Keratinocyte (primary cell): ENCODE measurements at regions not wholly inside any gene's neighbourhood (a gene's known extent, or its start where the extent isn't known, plus 50 kb on each side); places are given as distances from the start of the nearest gene placed in this dataset.

Experiments
- EZH2 ChIP-seq: IDR thresholded peaks from one replicate; pipeline ENCODE4 v1.6.1; 2012; ENCODE audit warnings: inconsistent platforms, mild to moderate bottlenecking, low read length, moderate library complexity
- TF ChIP-seq, protein P1 (sequence below), 3 experiments: IDR thresholded peaks in 1 of 3; conservative IDR thresholded peaks in 1 of 3; optimal IDR thresholded peaks in 1 of 3; 2 replicates in 2 of 3; 3 replicates in 1 of 3; pipeline versions ENCODE3 to v1.5.1; 2011; ENCODE audit warnings: low read length in 3 of 3, mild to moderate bottlenecking in 3 of 3, moderate library complexity in 2 of 3, control low read depth in 1 of 3, inconsistent platforms in 1 of 3; ENCODE audit not compliant: insufficient read depth in 2 of 3; ENCODE audit errors: extremely low read depth in 1 of 3

DNA sequence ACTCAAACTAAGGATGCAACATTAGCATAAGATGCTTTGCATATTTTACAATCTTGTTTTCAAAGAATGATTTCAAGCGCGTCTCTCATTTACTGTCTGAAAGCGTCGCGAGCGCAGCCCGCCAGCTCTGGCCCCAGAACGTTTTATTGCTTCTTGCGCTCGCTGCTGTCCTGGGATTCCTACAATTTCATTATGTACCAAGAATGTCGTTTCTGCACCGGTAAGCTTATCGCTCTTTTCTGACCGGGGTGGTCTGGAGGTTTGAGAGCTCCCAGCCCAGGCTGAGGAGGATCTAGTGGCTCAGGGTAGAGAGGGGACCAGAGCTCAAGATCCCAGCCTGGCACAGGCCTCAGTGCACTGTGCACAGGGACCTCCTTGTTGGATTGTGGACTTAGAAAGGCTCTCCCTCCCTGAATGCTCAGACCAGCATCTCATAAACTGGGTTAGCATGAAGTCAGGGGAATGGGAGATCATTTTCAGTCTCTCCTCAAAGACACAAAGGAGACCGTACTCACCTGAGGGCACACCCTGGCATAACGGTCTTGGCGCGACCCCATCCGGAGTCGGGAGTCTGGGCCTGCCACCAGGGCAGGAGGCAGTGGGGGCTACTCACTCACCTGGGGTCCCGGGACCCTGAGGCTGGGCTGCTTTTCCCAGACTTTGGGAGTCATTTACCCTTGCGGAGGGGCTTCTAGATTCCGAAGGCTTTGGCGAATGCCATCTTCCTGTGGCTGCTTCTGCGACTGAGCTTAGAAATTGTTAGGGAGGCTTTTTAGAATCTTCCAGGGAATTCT, 817.4 kb downstream of the BRD1 start:
- TF ChIP-seq, protein P1, sequence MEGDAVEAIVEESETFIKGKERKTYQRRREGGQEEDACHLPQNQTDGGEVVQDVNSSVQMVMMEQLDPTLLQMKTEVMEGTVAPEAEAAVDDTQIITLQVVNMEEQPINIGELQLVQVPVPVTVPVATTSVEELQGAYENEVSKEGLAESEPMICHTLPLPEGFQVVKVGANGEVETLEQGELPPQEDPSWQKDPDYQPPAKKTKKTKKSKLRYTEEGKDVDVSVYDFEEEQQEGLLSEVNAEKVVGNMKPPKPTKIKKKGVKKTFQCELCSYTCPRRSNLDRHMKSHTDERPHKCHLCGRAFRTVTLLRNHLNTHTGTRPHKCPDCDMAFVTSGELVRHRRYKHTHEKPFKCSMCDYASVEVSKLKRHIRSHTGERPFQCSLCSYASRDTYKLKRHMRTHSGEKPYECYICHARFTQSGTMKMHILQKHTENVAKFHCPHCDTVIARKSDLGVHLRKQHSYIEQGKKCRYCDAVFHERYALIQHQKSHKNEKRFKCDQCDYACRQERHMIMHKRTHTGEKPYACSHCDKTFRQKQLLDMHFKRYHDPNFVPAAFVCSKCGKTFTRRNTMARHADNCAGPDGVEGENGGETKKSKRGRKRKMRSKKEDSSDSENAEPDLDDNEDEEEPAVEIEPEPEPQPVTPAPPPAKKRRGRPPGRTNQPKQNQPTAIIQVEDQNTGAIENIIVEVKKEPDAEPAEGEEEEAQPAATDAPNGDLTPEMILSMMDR (optimal IDR thresholded peaks at IDR 0.05 in 1 of 3, IDR thresholded peaks at IDR 0.05 in 1 of 3, conservative IDR thresholded peaks at IDR 0.05 in 1 of 3; ENCODE audit: extremely low read depth in 1 of 3, insufficient read depth in 2 of 3, low read length in 3 of 3) = no peak
- TF ChIP-seq EZH2 = no peak
